K562 (cell line): ENCODE measurements at regions not wholly inside any gene's neighbourhood (a gene's known extent, or its start where the extent isn't known, plus 50 kb on each side); places are given as distances from the start of the nearest gene placed in this dataset.

ENCODE experiments used
- ATAC-seq: fragments of 200-7000 bp; cut with Tn5 transposase; 3 replicates; pipeline ENCODE4 v1.9.1; 2020; ENCODE audit warnings: moderate library complexity
- BruUV-seq: library from RNA; stranded (reverse); fragments of 400-500 nt; replicated peaks from 2 replicates; lab custom pipeline; 2021; lab: Mats Ljungman, UMichigan
- CTCF ChIA-PET: fragments of 300-600 bp; formaldehyde crosslinking; extraction: SDS; loops from one replicate; lab custom pipeline; 2021; ENCODE audit warnings: low intra/inter-chr PET ratio; lab: Yijun Ruan, JAX
- POLR2A ChIA-PET: fragments of 300-600, 350-650 bp; sonication (Branson Sonifier 250); formaldehyde crosslinking; extraction: SDS; loops from one replicate; lab custom pipeline; 2021; ENCODE audit warnings: antibody characterized with exemption, inconsistent platforms; lab: Yijun Ruan, JAX
- DNase-seq, 4 experiments: peaks; one replicate each; pipeline versions ENCODE4 v3.0.0 to v3.0.0-alpha.2; 2011 to 2018; ENCODE audit warnings: low spot score in 3 of 4, mixed read lengths in 3 of 4; ENCODE audit errors: extremely low read depth in 1 of 4
- FAIRE-seq: peaks from 2 replicates; lab custom pipeline; 2011; peaks lifted over from hg19 to GRCh38; lab: Jason Lieb, UNC
- H2AFZ ChIP-seq: 2 replicates; pipeline ENCODE4 v1.6.0; 2011; ENCODE audit warnings: low read depth, low read length, control low read depth, inconsistent platforms
- H3K27ac ChIP-seq: fragments of 200-600 bp; 3 replicates; pipeline ENCODE4 v1.8.0; 2011; ENCODE audit warnings: low read depth, mild to moderate bottlenecking, control low read depth, inconsistent platforms, low read length, moderate library complexity, mixed read lengths; ENCODE audit errors: extremely low read depth
- H3K27me3 ChIP-seq, 2 experiments: fragments of 300-600 bp in 1 of 2; 2 replicates in 1 of 2; 3 replicates in 1 of 2; pipeline versions ENCODE4 v1.6.0 to v1.8.0; 2011; ENCODE audit warnings: inconsistent platforms in 2 of 2, low read length in 2 of 2, mild to moderate bottlenecking in 1 of 2, mixed read lengths in 1 of 2, moderate library complexity in 1 of 2; ENCODE audit not compliant: control insufficient read depth in 2 of 2, insufficient read depth in 2 of 2
- H3K36me3 ChIP-seq: fragments of 300-600 bp; 3 replicates; pipeline ENCODE4 v1.8.0; 2011; ENCODE audit warnings: mild to moderate bottlenecking, low read length, inconsistent platforms; ENCODE audit not compliant: control insufficient read depth, insufficient read depth
- H3K4me1 ChIP-seq, 2 experiments: fragments of 200-600 bp in 1 of 2; replicated peaks in 1 of 2; 2 replicates in 1 of 2; 3 replicates in 1 of 2; pipeline versions ENCODE4 v1.5.1 to v1.8.0; 2011; ENCODE audit warnings: inconsistent platforms in 2 of 2, low read length in 2 of 2, mild to moderate bottlenecking in 1 of 2, mixed read lengths in 1 of 2, moderate library complexity in 1 of 2; ENCODE audit not compliant: control insufficient read depth in 2 of 2, insufficient read depth in 2 of 2
- H3K4me2 ChIP-seq: 2 replicates; pipeline ENCODE4 v1.6.1; 2011; ENCODE audit warnings: low read length, control low read depth, inconsistent platforms, mixed read lengths; ENCODE audit not compliant: insufficient read depth
- H3K4me3 ChIP-seq: fragments of 200-600 bp; sonication (generic), shearing (Covaris generic); 2 replicates; pipeline ENCODE4 v1.5.1; 2016; ENCODE audit warnings: control low read depth, inconsistent platforms
- H3K79me2 ChIP-seq: fragments of 200-600 bp; 3 replicates; pipeline ENCODE4 v1.8.0; 2011; ENCODE audit warnings: low read length, inconsistent platforms; ENCODE audit not compliant: control insufficient read depth, insufficient read depth
- H3K9ac ChIP-seq, 2 experiments: 2 replicates each; pipeline versions ENCODE4 v1.6.0 to v1.6.1; 2011; ENCODE audit warnings: low read depth in 2 of 2, low read length in 2 of 2, control low read depth in 1 of 2, inconsistent platforms in 1 of 2, mild to moderate bottlenecking in 1 of 2, mixed read lengths in 1 of 2; ENCODE audit not compliant: insufficient read depth in 1 of 2
- H3K9me1 ChIP-seq: one replicate; pipeline ENCODE4 v1.6.0; 2011; ENCODE audit warnings: inconsistent platforms, mild to moderate bottlenecking, low read length, moderate library complexity; ENCODE audit not compliant: control insufficient read depth, insufficient read depth
- H3K9me3 ChIP-seq: replicated peaks from 2 replicates; pipeline ENCODE4 v1.5.1; 2011; ENCODE audit warnings: low read depth, low read length, inconsistent platforms; ENCODE audit not compliant: control insufficient read depth, insufficient read depth
- H4K20me1 ChIP-seq: replicated peaks from 2 replicates; pipeline ENCODE4 v1.6.1; 2011; ENCODE audit warnings: low read length, inconsistent platforms, mixed read lengths; ENCODE audit not compliant: control insufficient read depth, insufficient read depth
- CCAR2 ChIP-seq: fragments of 200-400 bp; formaldehyde crosslinking; IDR thresholded peaks from 2 replicates; pipeline ENCODE4 v1.6.1; 2017; ENCODE audit warnings: mild to moderate bottlenecking, low read depth, low read length
- FOS ChIP-seq: IDR thresholded peaks from 3 replicates; pipeline ENCODE4 v1.6.1; 2011; ENCODE audit not compliant: insufficient read length; ENCODE audit errors: extremely low read depth
- HNRNPK ChIP-seq: fragments of 200-400 bp; formaldehyde crosslinking; IDR thresholded peaks from one replicate; pipeline ENCODE4 v1.6.1; 2018; ENCODE audit warnings: mild to moderate bottlenecking, low read depth, low read length; ENCODE audit not compliant: poor library complexity, severe bottlenecking
- LARP7 ChIP-seq: fragments of 450-650 bp; IDR thresholded peaks from 2 replicates; pipeline ENCODE4 v1.6.1; 2016
- MCM7 ChIP-seq, 2 experiments: fragments of 450-650 bp; IDR thresholded peaks; 2 replicates each; pipeline ENCODE4 v1.6.1; 2016 to 2018
- NCOA2 ChIP-seq, 2 experiments: fragments of 450-650 bp; IDR thresholded peaks; 2 replicates each; pipeline ENCODE4 v1.6.1; 2018; ENCODE audit warnings: mild to moderate bottlenecking in 2 of 2, moderate library complexity in 1 of 2; ENCODE audit not compliant: partially characterized antibody in 2 of 2
- NCOR1 ChIP-seq: fragments of 450-650 bp; IDR thresholded peaks from 2 replicates; pipeline ENCODE4 v1.6.1; 2016; ENCODE audit warnings: mild to moderate bottlenecking, moderate library complexity
- NFE2 ChIP-seq: IDR thresholded peaks from 2 replicates; pipeline ENCODE4 v1.6.1; 2014; ENCODE audit warnings: antibody characterized with exemption, low read depth
- RBM25 ChIP-seq: fragments of 200-400 bp; formaldehyde crosslinking; IDR thresholded peaks from 2 replicates; pipeline ENCODE4 v1.6.1; 2018; ENCODE audit warnings: low read length, low read depth, moderate library complexity; ENCODE audit not compliant: severe bottlenecking
- SMAD2 ChIP-seq: fragments of 150-350 bp; IDR thresholded peaks from 2 replicates; pipeline ENCODE4 v1.6.1; 2014; ENCODE audit warnings: low read depth, mild to moderate bottlenecking, low read length
- SP1 ChIP-seq: sonication (generic); formaldehyde crosslinking; IDR thresholded peaks from 2 replicates; pipeline ENCODE4 v1.8.1; 2022; ENCODE audit warnings: mild to moderate bottlenecking, missing genetic modification reagents
- TEAD1 ChIP-seq, 2 experiments: fragments of 450-650 bp in 1 of 2; sonication (generic) in 1 of 2; formaldehyde crosslinking; IDR thresholded peaks; 2 replicates each; pipeline versions ENCODE4 v1.4.0 to v1.8.0; 2020 to 2022; ENCODE audit warnings: mild to moderate bottlenecking in 2 of 2, missing genetic modification reagents in 1 of 2
- THRAP3 ChIP-seq: fragments of 450-650 bp; IDR thresholded peaks from 2 replicates; pipeline ENCODE4 v1.6.1; 2016; ENCODE audit warnings: mild to moderate bottlenecking, inconsistent platforms, borderline replicate concordance
- ZBTB8A ChIP-seq: fragments of 450-650 bp; IDR thresholded peaks from 2 replicates; pipeline ENCODE4 v1.6.1; 2018; ENCODE audit warnings: mild to moderate bottlenecking, moderate library complexity; ENCODE audit not compliant: partially characterized antibody
- ZFP30 ChIP-seq: fragments of 250-450 bp; sonication (Bioruptor Pico); IDR thresholded peaks from 2 replicates; pipeline ENCODE4 v1.8.0; 2022; ENCODE audit warnings: moderate library complexity, mild to moderate bottlenecking, inconsistent platforms, borderline replicate concordance
- ZNF445 ChIP-seq: fragments of 250-450 bp; sonication (Bioruptor Pico); IDR thresholded peaks from 2 replicates; pipeline ENCODE4 v1.4.0; 2020; ENCODE audit warnings: low read depth, mild to moderate bottlenecking, moderate library complexity
- ZNF518B ChIP-seq: fragments of 250-450 bp; sonication (Bioruptor Pico); IDR thresholded peaks from 2 replicates; pipeline ENCODE4 v1.5.0; 2021; ENCODE audit warnings: mild to moderate bottlenecking, moderate library complexity
- in situ Hi-C: fragments of 300-500 bp; cut with MboI; formaldehyde crosslinking; loops from 4 replicates; pipeline ENCODE4 v1.15.0; 2018; ENCODE audit warnings: inconsistent platforms, mixed read lengths
- intact Hi-C: fragments of 100-400 bp; cut with micrococcal nuclease; formaldehyde crosslinking; loops from 2 replicates; pipeline ENCODE4 v1.14.2; 2022

- TF ChIP-seq NFE2, result peak; percentile 24; the same call in 1 of the 2 replicates
- TF ChIP-seq CCAR2, result no peak
Observed at GRCh38 chr22:22997262-22997898, 72.9 kb upstream of the GNAZ start (continued).

- Histone ChIP-seq H3K9me1 (no peaks in the 10 kb centered on the region), H3K27me3 (peaks cover 0 to 3% of the 10 kb centered on the region in 2 experiments; a peak in 1 of 5 replicates), H3K4me1 (no peaks in the 10 kb centered on the region), H2AFZ (no peak overlapping the region), H3K9me3 (peaks cover 11% of the 10 kb centered on the region), H3K4me3 (no peak overlapping the region), H3K4me2 (no peak overlapping the region), H3K27ac (no peak overlapping the region), H3K79me2 (no peaks in the 10 kb centered on the region), H4K20me1 (no peaks in the 10 kb centered on the region), H3K36me3 (no peaks in the 10 kb centered on the region), H3K9ac (no peak overlapping the region)
- no peak for DNase-seq
- BruUV-seq, result no TSS peak
- in situ Hi-C loops (no loop called here), intact Hi-C loops (no loop called here)
- ATAC-seq, result no peak
- CTCF ChIA-PET, result no interaction called here
- POLR2A ChIA-PET, result interaction anchor here (1.3 to 2.1 kb wide), 3 partner anchors 10 to 13 kb away, joined by 4 to 7 read pairs (median 6); no protein-coding TSS in a partner anchor
- FAIRE-seq, result no peak
- TF ChIP-seq ZBTB8A, result peak; percentile 66
- TF ChIP-seq THRAP3, result 0 out of 2 replicates have a peak, but pooled peaks have one; percentile 25
- no peak for TF ChIP-seq ZNF518B (CRISPR knock-in tag)
- no peak for TF ChIP-seq HNRNPK
- no peak for TF ChIP-seq FOS
- TF ChIP-seq MCM7 (IDR thresholded peaks at IDR 0.05), result no peak
- no peak for TF ChIP-seq LARP7
- no peak for TF ChIP-seq ZFP30 (CRISPR knock-in tag)
- peak in 1 of 2 experiments; percentile 14 for TF ChIP-seq NCOA2 (IDR thresholded peaks at IDR 0.05; ENCODE audit: partially characterized antibody in 2 of 2)
- 0 out of 2 replicates have a peak, but pooled peaks have one; percentile 19 for TF ChIP-seq NCOR1
- TF ChIP-seq TEAD1 (CRISPR knock-in tag; IDR thresholded peaks at IDR 0.05), result no peak
- TF ChIP-seq RBM25, result no peak
- no peak for TF ChIP-seq ZNF445
- no peak for TF ChIP-seq SMAD2
- no peak for TF ChIP-seq SP1 (CRISPR knock-in tag)
Observed at GRCh38 chr22:22997988-22998387, 72.3 kb upstream of the GNAZ start.
